SK-N-SH (cell line): ENCODE measurements at regions not wholly inside any gene's neighbourhood (a gene's known extent, or its start where the extent isn't known, plus 50 kb on each side); places are given as distances from the start of the nearest gene placed in this dataset.

Source experiments
- CTCF ChIA-PET: fragments of 300-600, 350-600 bp; formaldehyde crosslinking; extraction: SDS; loops from one replicate; lab custom pipeline; 2021; lab: Yijun Ruan, JAX
- POLR2A ChIA-PET: fragments of 350-600 bp; sonication (Branson Sonifier 250); formaldehyde crosslinking; extraction: SDS; loops from one replicate; lab custom pipeline; 2020; ENCODE audit warnings: antibody characterized with exemption, inconsistent platforms; lab: Yijun Ruan, JAX
- DNase-seq: peaks from one replicate; pipeline ENCODE4 v3.0.0; 2012
- H2AFZ ChIP-seq: fragments of 200-600 bp; sonication (generic); 2 replicates; pipeline ENCODE4 v1.8.1; 2016; ENCODE audit warnings: antibody characterized with exemption, mild to moderate bottlenecking, low read depth
- H3F3A ChIP-seq: fragments of 200-600 bp; sonication (generic); replicated peaks from 2 replicates; pipeline ENCODE3; 2016; ENCODE audit warnings: antibody characterized with exemption, mild to moderate bottlenecking; ENCODE audit not compliant: insufficient read depth
- H3K27ac ChIP-seq, 2 experiments: fragments of 200-500 bp in 1 of 2; fragments of 200-600 bp in 1 of 2; sonication (Bioruptor generic) in 1 of 2; sonication (generic), shearing (Covaris generic) in 1 of 2; 2 replicates each; pipeline versions ENCODE4 v1.5.1 to v1.6.1; 2014 to 2016; ENCODE audit warnings: low read depth in 2 of 2, inconsistent platforms in 1 of 2, low read length in 1 of 2, mild to moderate bottlenecking in 1 of 2, mixed read lengths in 1 of 2
- H3K27me3 ChIP-seq: fragments of 200-600 bp; sonication (generic), shearing (Covaris generic); 2 replicates; pipeline ENCODE4 v1.6.1; 2016; ENCODE audit warnings: mixed run types; ENCODE audit not compliant: insufficient read depth
- H3K36me3 ChIP-seq, 2 experiments: fragments of 200-500 bp in 1 of 2; fragments of 200-600 bp in 1 of 2; sonication (Bioruptor generic) in 1 of 2; sonication (generic) in 1 of 2; replicated peaks in 1 of 2; 2 replicates each; pipeline versions ENCODE3 to v1.5.1; 2014 to 2016; ENCODE audit warnings: low read length in 1 of 2, mild to moderate bottlenecking in 1 of 2; ENCODE audit not compliant: insufficient read depth in 2 of 2, control insufficient read depth in 1 of 2
- H3K4me1 ChIP-seq, 2 experiments: fragments of 200-500 bp in 1 of 2; fragments of 200-600 bp in 1 of 2; sonication (Bioruptor generic) in 1 of 2; sonication (generic), shearing (Covaris generic) in 1 of 2; 2 replicates each; pipeline versions ENCODE4 v1.5.1 to v1.6.1; 2014 to 2016; ENCODE audit warnings: low read depth in 1 of 2, low read length in 1 of 2, mixed run types in 1 of 2; ENCODE audit not compliant: insufficient read depth in 2 of 2, control insufficient read depth in 1 of 2
- H3K4me2 ChIP-seq: fragments of 200-600 bp; sonication (generic), shearing (Covaris generic); 2 replicates; pipeline ENCODE4 v1.6.1; 2017; ENCODE audit warnings: mixed run types
- H3K4me3 ChIP-seq, 2 experiments: fragments of 200-500 bp in 1 of 2; fragments of 200-600 bp in 1 of 2; sonication (Bioruptor generic) in 1 of 2; sonication (generic), shearing (Covaris generic) in 1 of 2; 2 replicates each; pipeline versions ENCODE4 v1.5.1 to v1.8.1; 2014 to 2016; ENCODE audit warnings: low read depth in 2 of 2, inconsistent platforms in 1 of 2, low read length in 1 of 2, mild to moderate bottlenecking in 1 of 2, mixed read lengths in 1 of 2, moderate library complexity in 1 of 2
- H3K79me2 ChIP-seq: fragments of 200-600 bp; sonication (generic); 2 replicates; pipeline ENCODE4 v1.8.1; 2017; ENCODE audit warnings: mild to moderate bottlenecking; ENCODE audit not compliant: insufficient read depth
- H3K9ac ChIP-seq: fragments of 200-600 bp; sonication (generic); 2 replicates; pipeline ENCODE4 v1.6.1; 2017; ENCODE audit warnings: mixed run types
- H3K9me2 ChIP-seq: fragments of 200-600 bp; sonication (generic); 2 replicates; pipeline ENCODE4 v1.6.1; 2017; ENCODE audit warnings: mixed run types
- H3K9me3 ChIP-seq: fragments of 200-600 bp; sonication (generic); 2 replicates; pipeline ENCODE4 v1.6.1; 2017; ENCODE audit warnings: mixed run types, mild to moderate bottlenecking, moderate library complexity
- H4K20me1 ChIP-seq: fragments of 200-600 bp; sonication (generic); 2 replicates; pipeline ENCODE4 v1.6.1; 2017; ENCODE audit warnings: mild to moderate bottlenecking, mixed run types; ENCODE audit not compliant: insufficient read depth
- ELF1 ChIP-seq: IDR thresholded peaks from 2 replicates; pipeline ENCODE4 v1.4.0; 2012
- FOXJ3 ChIP-seq: sonication (generic); formaldehyde crosslinking; IDR thresholded peaks from 2 replicates; pipeline ENCODE4 v1.5.1; 2020; ENCODE audit warnings: mild to moderate bottlenecking, missing genetic modification reagents
- FOXM1 ChIP-seq: IDR thresholded peaks from 2 replicates; pipeline ENCODE4 v1.4.0; 2012; ENCODE audit warnings: low read depth, mild to moderate bottlenecking
- GABPA ChIP-seq: IDR thresholded peaks from 2 replicates; pipeline ENCODE4 v1.4.0; 2012; ENCODE audit warnings: low read depth, mild to moderate bottlenecking
- GATA2 ChIP-seq: sonication (generic); formaldehyde crosslinking; IDR thresholded peaks from 2 replicates; pipeline ENCODE4 v1.5.0; 2020; ENCODE audit warnings: mild to moderate bottlenecking, missing genetic modification reagents
- JUND ChIP-seq: IDR thresholded peaks from 2 replicates; pipeline ENCODE4 v1.4.0; 2012
- NFIC ChIP-seq: IDR thresholded peaks from 2 replicates; pipeline ENCODE4 v1.4.0; 2012; ENCODE audit warnings: borderline replicate concordance
- NRF1 ChIP-seq: IDR thresholded peaks from 2 replicates; pipeline ENCODE4 v1.6.1; 2012; ENCODE audit warnings: low read depth, mild to moderate bottlenecking, low read length
- RCOR1 ChIP-seq: fragments of 150-350 bp; IDR thresholded peaks from 2 replicates; pipeline ENCODE4 v1.6.1; 2017; ENCODE audit warnings: antibody characterized with exemption, low read length
- RFX5 ChIP-seq: IDR thresholded peaks from 2 replicates; pipeline ENCODE4 v1.6.1; 2012; ENCODE audit warnings: mild to moderate bottlenecking, improper control_type of control experiment, low read length
- SIN3A ChIP-seq: IDR thresholded peaks from 2 replicates; pipeline ENCODE4 v1.6.1; 2012; ENCODE audit warnings: low read depth, mild to moderate bottlenecking, low read length, moderate library complexity, borderline replicate concordance
- TAF1 ChIP-seq: IDR thresholded peaks from 2 replicates; pipeline ENCODE4 v1.6.1; 2012; ENCODE audit warnings: low read depth, mild to moderate bottlenecking, low read length, moderate library complexity, borderline replicate concordance
- TEAD4 ChIP-seq: IDR thresholded peaks from 2 replicates; pipeline ENCODE4 v1.4.0; 2012; ENCODE audit warnings: mild to moderate bottlenecking, borderline replicate concordance; ENCODE audit not compliant: insufficient read depth
- WGBS: methylation state at CpG from one replicate; pipeline ENCODE4 v1.1.6; 2017; ENCODE audit warnings: low lambda C conversion rate; 5-methylcytosine and 5-hydroxymethylcytosine counted together
- TF ChIP-seq, protein P1 (sequence below): IDR thresholded peaks from 2 replicates; pipeline ENCODE4 v1.6.1; 2012; ENCODE audit warnings: mild to moderate bottlenecking, low read depth, low read length, moderate library complexity
- TF ChIP-seq, protein P2 (sequence below): fragments of 150-350 bp; IDR thresholded peaks from 2 replicates; pipeline ENCODE4 v1.6.1; 2017; ENCODE audit warnings: antibody characterized with exemption, low read length, low read depth, borderline replicate concordance
- TF ChIP-seq, protein P3 (sequence below): fragments of 150-350 bp; IDR thresholded peaks from 2 replicates; pipeline ENCODE4 v1.6.1; 2016; ENCODE audit warnings: mild to moderate bottlenecking, low read depth, low read length
- TF ChIP-seq, protein P4 (sequence below): IDR thresholded peaks from 2 replicates; pipeline ENCODE4 v1.4.0; 2012; ENCODE audit warnings: low read depth
- TF ChIP-seq, protein P5 (sequence below): fragments of 200-600 bp; sonication (generic); IDR thresholded peaks from 2 replicates; pipeline ENCODE4 v1.6.1; 2017; ENCODE audit warnings: antibody characterized with exemption, mild to moderate bottlenecking, moderate library complexity
- TF ChIP-seq, protein P6 (sequence below): IDR thresholded peaks from 2 replicates; pipeline ENCODE4 v1.4.0; 2012; ENCODE audit warnings: low read depth, borderline replicate concordance

DNA sequence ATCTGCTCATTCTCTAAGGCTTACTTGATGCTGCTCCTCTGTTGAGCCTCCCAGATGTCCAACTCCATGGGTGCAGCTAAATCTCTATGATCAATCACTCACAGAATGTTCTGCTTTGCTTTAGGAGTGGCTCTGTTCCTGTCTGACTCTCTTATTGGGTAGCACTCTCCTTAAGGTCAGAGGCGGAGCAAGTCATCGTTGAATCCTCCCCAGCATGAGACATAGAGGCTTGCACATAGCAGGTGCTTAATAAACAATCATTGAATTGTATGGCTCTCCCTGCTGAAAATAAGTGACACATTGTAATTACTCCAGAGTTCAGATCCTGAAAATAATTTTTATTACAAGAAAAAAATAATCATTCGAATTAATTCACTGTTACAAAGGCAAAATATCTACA, 69.7 kb downstream of the NPS start:
- Histone ChIP-seq H3K4me1 (no peaks in the 10 kb centered on the region), H2AFZ (no peak overlapping the region), H4K20me1 (no peaks in the 10 kb centered on the region), H3K4me2 (no peak overlapping the region), H3K9me2 (no peaks in the 10 kb centered on the region), H3K4me3 (no peak overlapping the region), H3K36me3 (no peaks in the 10 kb centered on the region), H3K27me3 (no peaks in the 10 kb centered on the region), H3K9me3 (0 out of 2 replicates have a peak, but pooled peaks cover 3% of the 10 kb centered on the region), H3F3A (no peaks in the 10 kb centered on the region), H3K9ac (no peak overlapping the region), H3K27ac (no peak overlapping the region), H3K79me2 (no peaks in the 10 kb centered on the region)
- DNase-seq = no peak
- TF ChIP-seq TAF1 = no peak
- TF ChIP-seq, protein P1, sequence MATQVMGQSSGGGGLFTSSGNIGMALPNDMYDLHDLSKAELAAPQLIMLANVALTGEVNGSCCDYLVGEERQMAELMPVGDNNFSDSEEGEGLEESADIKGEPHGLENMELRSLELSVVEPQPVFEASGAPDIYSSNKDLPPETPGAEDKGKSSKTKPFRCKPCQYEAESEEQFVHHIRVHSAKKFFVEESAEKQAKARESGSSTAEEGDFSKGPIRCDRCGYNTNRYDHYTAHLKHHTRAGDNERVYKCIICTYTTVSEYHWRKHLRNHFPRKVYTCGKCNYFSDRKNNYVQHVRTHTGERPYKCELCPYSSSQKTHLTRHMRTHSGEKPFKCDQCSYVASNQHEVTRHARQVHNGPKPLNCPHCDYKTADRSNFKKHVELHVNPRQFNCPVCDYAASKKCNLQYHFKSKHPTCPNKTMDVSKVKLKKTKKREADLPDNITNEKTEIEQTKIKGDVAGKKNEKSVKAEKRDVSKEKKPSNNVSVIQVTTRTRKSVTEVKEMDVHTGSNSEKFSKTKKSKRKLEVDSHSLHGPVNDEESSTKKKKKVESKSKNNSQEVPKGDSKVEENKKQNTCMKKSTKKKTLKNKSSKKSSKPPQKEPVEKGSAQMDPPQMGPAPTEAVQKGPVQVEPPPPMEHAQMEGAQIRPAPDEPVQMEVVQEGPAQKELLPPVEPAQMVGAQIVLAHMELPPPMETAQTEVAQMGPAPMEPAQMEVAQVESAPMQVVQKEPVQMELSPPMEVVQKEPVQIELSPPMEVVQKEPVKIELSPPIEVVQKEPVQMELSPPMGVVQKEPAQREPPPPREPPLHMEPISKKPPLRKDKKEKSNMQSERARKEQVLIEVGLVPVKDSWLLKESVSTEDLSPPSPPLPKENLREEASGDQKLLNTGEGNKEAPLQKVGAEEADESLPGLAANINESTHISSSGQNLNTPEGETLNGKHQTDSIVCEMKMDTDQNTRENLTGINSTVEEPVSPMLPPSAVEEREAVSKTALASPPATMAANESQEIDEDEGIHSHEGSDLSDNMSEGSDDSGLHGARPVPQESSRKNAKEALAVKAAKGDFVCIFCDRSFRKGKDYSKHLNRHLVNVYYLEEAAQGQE = no peak
- no peak for TF ChIP-seq RFX5
- no peak for TF ChIP-seq NFIC
- no peak for TF ChIP-seq FOXJ3
- ChIA-PET POLR2A (no interaction called here), CTCF (interaction anchor here (1.4 kb wide), 1 partner anchor 235 kb away, joined by 3 read pairs; no protein-coding TSS in a partner anchor)
- 10% methylated on average over 3 of the region's 3 CpGs for WGBS

DNA sequence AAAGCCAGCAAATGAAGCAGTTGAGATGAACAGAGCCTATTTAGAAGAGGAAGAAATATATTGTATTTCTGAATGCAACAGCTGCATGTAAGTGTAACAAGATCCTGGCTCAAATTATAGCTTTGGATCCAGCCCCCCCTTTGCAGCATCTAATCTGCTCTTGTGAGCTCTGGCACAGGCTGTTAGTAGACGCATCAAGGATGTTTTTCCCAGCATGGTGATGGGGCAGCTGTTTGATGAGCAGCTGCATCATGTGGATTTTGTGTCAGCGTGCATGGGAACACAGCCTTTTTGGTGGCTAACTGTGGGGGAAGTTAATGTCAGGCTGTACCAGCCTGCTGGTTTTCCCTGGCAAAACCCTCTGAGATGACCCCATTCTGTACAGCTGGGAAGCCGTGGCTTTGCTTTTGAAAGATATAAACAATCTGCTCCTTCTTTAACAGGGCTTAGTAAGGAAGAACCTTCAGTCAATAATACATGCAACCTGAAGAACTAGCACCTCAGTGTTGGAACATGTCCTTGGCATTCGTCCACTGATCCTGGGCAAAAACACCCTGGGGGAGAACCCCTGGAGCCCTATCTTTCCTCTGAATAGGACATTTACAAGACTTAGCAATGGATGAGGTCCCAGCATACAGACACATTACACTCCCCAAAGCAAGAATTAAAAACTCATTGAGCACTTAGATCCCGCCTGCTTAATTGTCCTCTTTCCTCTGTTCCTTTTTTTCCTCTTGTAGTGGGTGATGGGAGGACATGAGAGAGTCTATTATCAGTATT, 70.6 kb downstream of the NPS start:
- Histone ChIP-seq H3K27ac (no peak overlapping the region), H3K9me3 (0 out of 2 replicates have a peak, but pooled peaks cover 3% of the 10 kb centered on the region), H3K9ac (no peak overlapping the region), H3K27me3 (no peaks in the 10 kb centered on the region), H3K79me2 (no peaks in the 10 kb centered on the region), H3K4me2 (no peak overlapping the region), H3F3A (no peaks in the 10 kb centered on the region), H3K9me2 (no peaks in the 10 kb centered on the region), H4K20me1 (no peaks in the 10 kb centered on the region), H2AFZ (no peak overlapping the region), H3K4me3 (no peak overlapping the region), H3K36me3 (no peaks in the 10 kb centered on the region), H3K4me1 (no peaks in the 10 kb centered on the region)
- ChIA-PET CTCF (interaction anchor here (1.4 kb wide), 1 partner anchor 234 kb away, joined by 3 read pairs; no protein-coding TSS in a partner anchor), POLR2A (no interaction called here)
- no peak for DNase-seq
- 26% methylated on average over 5 of the region's 5 CpGs for WGBS
- TF ChIP-seq JUND (no peak), FOXM1 (no peak), RCOR1 (no peak), GATA2 (CRISPR knock-in tag) (no peak), TEAD4 (no peak), ELF1 (no peak), NRF1 (no peak), RFX5 (no peak), GABPA (no peak), SIN3A (no peak)
- TF ChIP-seq, protein P2, sequence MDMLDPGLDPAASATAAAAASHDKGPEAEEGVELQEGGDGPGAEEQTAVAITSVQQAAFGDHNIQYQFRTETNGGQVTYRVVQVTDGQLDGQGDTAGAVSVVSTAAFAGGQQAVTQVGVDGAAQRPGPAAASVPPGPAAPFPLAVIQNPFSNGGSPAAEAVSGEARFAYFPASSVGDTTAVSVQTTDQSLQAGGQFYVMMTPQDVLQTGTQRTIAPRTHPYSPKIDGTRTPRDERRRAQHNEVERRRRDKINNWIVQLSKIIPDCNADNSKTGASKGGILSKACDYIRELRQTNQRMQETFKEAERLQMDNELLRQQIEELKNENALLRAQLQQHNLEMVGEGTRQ = no peak
- TF ChIP-seq, protein P3, sequence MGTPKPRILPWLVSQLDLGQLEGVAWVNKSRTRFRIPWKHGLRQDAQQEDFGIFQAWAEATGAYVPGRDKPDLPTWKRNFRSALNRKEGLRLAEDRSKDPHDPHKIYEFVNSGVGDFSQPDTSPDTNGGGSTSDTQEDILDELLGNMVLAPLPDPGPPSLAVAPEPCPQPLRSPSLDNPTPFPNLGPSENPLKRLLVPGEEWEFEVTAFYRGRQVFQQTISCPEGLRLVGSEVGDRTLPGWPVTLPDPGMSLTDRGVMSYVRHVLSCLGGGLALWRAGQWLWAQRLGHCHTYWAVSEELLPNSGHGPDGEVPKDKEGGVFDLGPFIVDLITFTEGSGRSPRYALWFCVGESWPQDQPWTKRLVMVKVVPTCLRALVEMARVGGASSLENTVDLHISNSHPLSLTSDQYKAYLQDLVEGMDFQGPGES = no peak
- TF ChIP-seq, protein P4, sequence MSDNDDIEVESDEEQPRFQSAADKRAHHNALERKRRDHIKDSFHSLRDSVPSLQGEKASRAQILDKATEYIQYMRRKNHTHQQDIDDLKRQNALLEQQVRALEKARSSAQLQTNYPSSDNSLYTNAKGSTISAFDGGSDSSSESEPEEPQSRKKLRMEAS = no peak
- TF ChIP-seq, protein P5, sequence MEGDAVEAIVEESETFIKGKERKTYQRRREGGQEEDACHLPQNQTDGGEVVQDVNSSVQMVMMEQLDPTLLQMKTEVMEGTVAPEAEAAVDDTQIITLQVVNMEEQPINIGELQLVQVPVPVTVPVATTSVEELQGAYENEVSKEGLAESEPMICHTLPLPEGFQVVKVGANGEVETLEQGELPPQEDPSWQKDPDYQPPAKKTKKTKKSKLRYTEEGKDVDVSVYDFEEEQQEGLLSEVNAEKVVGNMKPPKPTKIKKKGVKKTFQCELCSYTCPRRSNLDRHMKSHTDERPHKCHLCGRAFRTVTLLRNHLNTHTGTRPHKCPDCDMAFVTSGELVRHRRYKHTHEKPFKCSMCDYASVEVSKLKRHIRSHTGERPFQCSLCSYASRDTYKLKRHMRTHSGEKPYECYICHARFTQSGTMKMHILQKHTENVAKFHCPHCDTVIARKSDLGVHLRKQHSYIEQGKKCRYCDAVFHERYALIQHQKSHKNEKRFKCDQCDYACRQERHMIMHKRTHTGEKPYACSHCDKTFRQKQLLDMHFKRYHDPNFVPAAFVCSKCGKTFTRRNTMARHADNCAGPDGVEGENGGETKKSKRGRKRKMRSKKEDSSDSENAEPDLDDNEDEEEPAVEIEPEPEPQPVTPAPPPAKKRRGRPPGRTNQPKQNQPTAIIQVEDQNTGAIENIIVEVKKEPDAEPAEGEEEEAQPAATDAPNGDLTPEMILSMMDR = no peak
- TF ChIP-seq, protein P6, sequence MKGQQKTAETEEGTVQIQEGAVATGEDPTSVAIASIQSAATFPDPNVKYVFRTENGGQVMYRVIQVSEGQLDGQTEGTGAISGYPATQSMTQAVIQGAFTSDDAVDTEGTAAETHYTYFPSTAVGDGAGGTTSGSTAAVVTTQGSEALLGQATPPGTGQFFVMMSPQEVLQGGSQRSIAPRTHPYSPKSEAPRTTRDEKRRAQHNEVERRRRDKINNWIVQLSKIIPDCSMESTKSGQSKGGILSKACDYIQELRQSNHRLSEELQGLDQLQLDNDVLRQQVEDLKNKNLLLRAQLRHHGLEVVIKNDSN = no peak
